HCT116 (cell line): ENCODE measurements at regions not wholly inside any gene's neighbourhood (a gene's known extent, or its start where the extent isn't known, plus 50 kb on each side); places are given as distances from the start of the nearest gene placed in this dataset.

Experiments
- ATAC-seq: fragments of 200-7000 bp; cut with Tn5 transposase; 2 replicates; pipeline ENCODE4 v1.9.1; 2020; ENCODE audit warnings: mild to moderate bottlenecking, moderate library complexity
- BruUV-seq: library from RNA; stranded (reverse); fragments of 400-500 nt; replicated peaks from 2 replicates; lab custom pipeline; 2021; lab: Mats Ljungman, UMichigan
- CTCF ChIA-PET: fragments of 300-600 bp; sonication (Branson Sonifier 250); formaldehyde crosslinking; loops from one replicate; lab custom pipeline; 2021; ENCODE audit warnings: antibody characterized with exemption; lab: Charles Lee
- POLR2A ChIA-PET: fragments of 300-600, 350-600 bp; sonication (Branson Sonifier 250); formaldehyde crosslinking; loops from one replicate; lab custom pipeline; 2021; ENCODE audit warnings: antibody characterized with exemption; lab: Charles Lee
- RAD21 ChIA-PET, 2 experiments: fragments of 300-600 bp; sonication (Branson Sonifier 250); formaldehyde crosslinking; loops; one replicate each; lab custom pipeline; 2023; ENCODE audit warnings: low total read pairs in 2 of 2; ENCODE audit not compliant: uncharacterized antibody in 2 of 2, unreplicated experiment in 2 of 2, low non-redundant PET in 1 of 2; lab: Charles Lee
- DNase-seq: peaks from one replicate; pipeline ENCODE4 v3.0.0-alpha.2; 2010; ENCODE audit warnings: low read depth, low spot score
- H2AFZ ChIP-seq: fragments of 200-600 bp; shearing (Covaris generic), sonication (generic); 2 replicates; pipeline ENCODE4 v1.6.1; 2017; ENCODE audit warnings: low read depth, mixed run types, mixed read lengths, antibody characterized with exemption, low read length; ENCODE audit not compliant: poor library complexity, severe bottlenecking
- H3K27ac ChIP-seq: 2 replicates; pipeline ENCODE4 v1.5.1; 2012; ENCODE audit warnings: low read depth, low read length
- H3K27me3 ChIP-seq: fragments of 200-600 bp; sonication (generic); 2 replicates; pipeline ENCODE4 v1.6.1; 2016; ENCODE audit warnings: mixed run types, low read length, mixed read lengths; ENCODE audit not compliant: insufficient read depth
- H3K36me3 ChIP-seq, 2 experiments: fragments of 200-500 bp in 1 of 2; fragments of 200-600 bp in 1 of 2; sonication (Bioruptor generic) in 1 of 2; sonication (generic) in 1 of 2; 2 replicates each; pipeline versions ENCODE4 v1.5.1 to v1.6.1; 2014 to 2016; ENCODE audit warnings: low read length in 2 of 2, inconsistent platforms in 1 of 2, mixed read lengths in 1 of 2, mixed run types in 1 of 2; ENCODE audit not compliant: insufficient read depth in 2 of 2, control insufficient read depth in 1 of 2
- H3K4me1 ChIP-seq, 2 experiments: fragments of 200-600 bp in 1 of 2; sonication (generic) in 1 of 2; 2 replicates each; pipeline versions ENCODE4 v1.5.1 to v1.6.1; 2012 to 2017; ENCODE audit warnings: low read length in 2 of 2, inconsistent platforms in 1 of 2, mild to moderate bottlenecking in 1 of 2, mixed read lengths in 1 of 2, mixed run types in 1 of 2, moderate library complexity in 1 of 2; ENCODE audit not compliant: insufficient read depth in 2 of 2, control insufficient read depth in 1 of 2
- H3K4me2 ChIP-seq: fragments of 200-600 bp; sonication (generic); 2 replicates; pipeline ENCODE4 v1.6.1; 2017; ENCODE audit warnings: mixed run types, low read length, mixed read lengths
- H3K4me3 ChIP-seq, 2 experiments: fragments of 200-600 bp in 1 of 2; sonication (generic) in 1 of 2; replicated peaks in 1 of 2; 2 replicates each; pipeline ENCODE4 v1.5.1; 2011 to 2016; ENCODE audit warnings: low read length in 2 of 2, control low read depth in 1 of 2, low read depth in 1 of 2, mild to moderate bottlenecking in 1 of 2, mixed read lengths in 1 of 2, mixed run types in 1 of 2
- H3K79me2 ChIP-seq: fragments of 200-600 bp; sonication (generic); 2 replicates; pipeline ENCODE4 v1.6.1; 2017; ENCODE audit warnings: mild to moderate bottlenecking, mixed run types, low read length, moderate library complexity, mixed read lengths; ENCODE audit not compliant: insufficient read depth
- H3K9ac ChIP-seq: fragments of 200-600 bp; sonication (generic); 2 replicates; pipeline ENCODE4 v1.6.1; 2016; ENCODE audit warnings: low read length, mixed read lengths
- H3K9me2 ChIP-seq: fragments of 200-600 bp; sonication (generic), shearing (Covaris generic); 2 replicates; pipeline ENCODE4 v1.6.1; 2017; ENCODE audit warnings: mixed run types, mild to moderate bottlenecking, moderate library complexity; ENCODE audit not compliant: insufficient read depth
- H3K9me3 ChIP-seq, 2 experiments: fragments of 200-500 bp in 1 of 2; fragments of 200-600 bp in 1 of 2; sonication (Bioruptor generic) in 1 of 2; sonication (generic) in 1 of 2; 2 replicates each; pipeline ENCODE4 v1.6.1; 2014 to 2017; ENCODE audit warnings: low read length in 2 of 2, mixed read lengths in 2 of 2, inconsistent platforms in 1 of 2, low read depth in 1 of 2, mild to moderate bottlenecking in 1 of 2, mixed run types in 1 of 2, moderate library complexity in 1 of 2; ENCODE audit not compliant: control insufficient read depth in 1 of 2, insufficient read depth in 1 of 2
- H4K20me1 ChIP-seq: fragments of 200-600 bp; sonication (generic), shearing (Covaris generic); 2 replicates; pipeline ENCODE4 v1.6.1; 2017; ENCODE audit warnings: mixed run types, mild to moderate bottlenecking, moderate library complexity; ENCODE audit not compliant: insufficient read depth
- CBX3 ChIP-seq: IDR thresholded peaks from 2 replicates; pipeline ENCODE4 v1.6.1; 2012; ENCODE audit warnings: low read depth
- CEBPB ChIP-seq: IDR thresholded peaks from 2 replicates; pipeline ENCODE4 v1.6.1; 2012; ENCODE audit warnings: low read depth
- EGR1 ChIP-seq: IDR thresholded peaks from 2 replicates; pipeline ENCODE4 v1.6.1; 2012; ENCODE audit warnings: low read depth
- ELF1 ChIP-seq: IDR thresholded peaks from 2 replicates; pipeline ENCODE4 v1.6.1; 2012; ENCODE audit warnings: low read depth, borderline replicate concordance
- EZH2 ChIP-seq: fragments of 200-600 bp; sonication (generic); IDR thresholded peaks from 2 replicates; pipeline ENCODE4 v1.6.1; 2017; ENCODE audit warnings: antibody characterized with exemption, mixed run types
- FOSL1 ChIP-seq: IDR thresholded peaks from 2 replicates; pipeline ENCODE4 v1.6.1; 2012; ENCODE audit warnings: low read depth
- JUND ChIP-seq: IDR thresholded peaks from 2 replicates; pipeline ENCODE4 v1.6.1; 2012
- MAX ChIP-seq: IDR thresholded peaks from 2 replicates; pipeline ENCODE4 v1.6.1; 2012
- POLR2A ChIP-seq: IDR thresholded peaks from 2 replicates; pipeline ENCODE4 v1.7.0; 2011; ENCODE audit warnings: borderline replicate concordance; ENCODE audit not compliant: insufficient read depth, insufficient read length; ENCODE audit errors: extremely low read depth
- POLR2AphosphoS5 ChIP-seq: IDR thresholded peaks from 2 replicates; pipeline ENCODE4 v1.6.1; 2011; ENCODE audit warnings: mild to moderate bottlenecking, low read depth, low read length, moderate library complexity
- RAD21 ChIP-seq: IDR thresholded peaks from 2 replicates; pipeline ENCODE4 v1.6.1; 2012; ENCODE audit warnings: low read depth, mild to moderate bottlenecking
- SIN3A ChIP-seq: IDR thresholded peaks from 2 replicates; pipeline ENCODE4 v1.6.1; 2012; ENCODE audit warnings: low read depth
- SP1 ChIP-seq: IDR thresholded peaks from 2 replicates; pipeline ENCODE4 v1.6.1; 2012; ENCODE audit warnings: low read depth
- SRF ChIP-seq: IDR thresholded peaks from 2 replicates; pipeline ENCODE4 v1.6.1; 2012; ENCODE audit warnings: low read depth
- TCF7L2 ChIP-seq: IDR thresholded peaks from 2 replicates; pipeline ENCODE4 v1.7.0; 2011; ENCODE audit warnings: borderline replicate concordance, inconsistent platforms; ENCODE audit not compliant: insufficient read depth, insufficient read length; ENCODE audit errors: extremely low read depth
- YY1 ChIP-seq: IDR thresholded peaks from 2 replicates; pipeline ENCODE4 v1.6.1; 2011; ENCODE audit warnings: low read length, low read depth, moderate library complexity, mild to moderate bottlenecking; ENCODE audit not compliant: insufficient replicate concordance; ENCODE audit errors: extremely low read depth
- ZFX ChIP-seq: fragments of 450-650 bp; IDR thresholded peaks from 2 replicates; pipeline ENCODE4 v1.6.1; 2017
- intact Hi-C: fragments of 100-400 bp; cut with micrococcal nuclease; formaldehyde crosslinking; loops from 2 replicates; pipeline ENCODE4 v1.10.0; 2022
- TF ChIP-seq, protein P1 (sequence below): IDR thresholded peaks from 2 replicates; pipeline ENCODE4 v1.6.1; 2012
- TF ChIP-seq, protein P2 (sequence below): IDR thresholded peaks from 2 replicates; pipeline ENCODE4 v1.6.1; 2012; ENCODE audit warnings: low read depth

GRCh38 chr10:55146032-55146431 is 345.0 kb upstream of the PCDH15 start:
- Histone ChIP-seq H3K9me2 (no peaks in the 10 kb centered on the region), H3K79me2 (no peaks in the 10 kb centered on the region), H3K36me3 (no peaks in the 10 kb centered on the region), H3K9me3 (peaks cover 0 to 14% of the 10 kb centered on the region in 2 experiments; a peak in 2 of 4 replicates), H3K4me2 (no peak overlapping the region), H3K9ac (no peak overlapping the region), H3K4me3 (no peak overlapping the region), H4K20me1 (no peaks in the 10 kb centered on the region), H3K27me3 (no peaks in the 10 kb centered on the region)
- no TSS peak for BruUV-seq
- intact Hi-C loops, result no loop called here
- TF ChIP-seq POLR2A (no peak), ZFX (no peak), EZH2 (no peak), MAX (no peak), ELF1 (no peak), JUND (no peak), SP1 (no peak), CBX3 (no peak), SRF (no peak), YY1 (no peak)
- TF ChIP-seq, all 23 proteins: peak for 0
- ATAC-seq (no peak), DNase-seq (no peak)
- H3K27ac ChIP-seq, result no peak overlapping the region
- ChIA-PET POLR2A (no interaction called here), CTCF (no interaction called here), RAD21 (no interaction called here)
- no peak overlapping the region for H2AFZ ChIP-seq
- H3K4me1 ChIP-seq, result no peaks in the 10 kb centered on the region

- no peak overlapping the region for H2AFZ ChIP-seq
- no peaks in the 10 kb centered on the region for H3K36me3 ChIP-seq
- no peaks in the 10 kb centered on the region for H3K79me2 ChIP-seq
- no peak overlapping the region for H3K4me3 ChIP-seq
- H3K27me3 ChIP-seq, result no peaks in the 10 kb centered on the region
- H3K9me2 ChIP-seq, result no peaks in the 10 kb centered on the region
- intact Hi-C loops, result no loop called here
- POLR2A ChIA-PET, result no interaction called here
- no peak overlapping the region for H3K4me2 ChIP-seq
- H3K4me1 ChIP-seq, result no peaks in the 10 kb centered on the region
- peaks cover 0 to 14% of the 10 kb centered on the region in 2 experiments; a peak in 2 of 4 replicates for H3K9me3 ChIP-seq
- H4K20me1 ChIP-seq, result no peaks in the 10 kb centered on the region
- CTCF ChIA-PET, result no interaction called here
- no peak overlapping the region for H3K9ac ChIP-seq
- RAD21 ChIA-PET, result no interaction called here
- no peak overlapping the region for H3K27ac ChIP-seq
- DNase-seq, result no peak
- ATAC-seq, result no peak
- no TSS peak for BruUV-seq
- TF ChIP-seq YY1 (no peak), TCF7L2 (no peak), CEBPB (no peak), ELF1 (no peak), EGR1 (no peak), FOSL1 (no peak), SIN3A (no peak), POLR2AphosphoS5 (no peak), SRF (no peak), RAD21 (no peak), EZH2 (no peak), MAX (no peak), POLR2A (no peak), CBX3 (no peak), JUND (no peak), ZFX (no peak)
- TF ChIP-seq, protein P1, sequence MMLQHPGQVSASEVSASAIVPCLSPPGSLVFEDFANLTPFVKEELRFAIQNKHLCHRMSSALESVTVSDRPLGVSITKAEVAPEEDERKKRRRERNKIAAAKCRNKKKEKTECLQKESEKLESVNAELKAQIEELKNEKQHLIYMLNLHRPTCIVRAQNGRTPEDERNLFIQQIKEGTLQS, result no peak
- TF ChIP-seq, protein P2, sequence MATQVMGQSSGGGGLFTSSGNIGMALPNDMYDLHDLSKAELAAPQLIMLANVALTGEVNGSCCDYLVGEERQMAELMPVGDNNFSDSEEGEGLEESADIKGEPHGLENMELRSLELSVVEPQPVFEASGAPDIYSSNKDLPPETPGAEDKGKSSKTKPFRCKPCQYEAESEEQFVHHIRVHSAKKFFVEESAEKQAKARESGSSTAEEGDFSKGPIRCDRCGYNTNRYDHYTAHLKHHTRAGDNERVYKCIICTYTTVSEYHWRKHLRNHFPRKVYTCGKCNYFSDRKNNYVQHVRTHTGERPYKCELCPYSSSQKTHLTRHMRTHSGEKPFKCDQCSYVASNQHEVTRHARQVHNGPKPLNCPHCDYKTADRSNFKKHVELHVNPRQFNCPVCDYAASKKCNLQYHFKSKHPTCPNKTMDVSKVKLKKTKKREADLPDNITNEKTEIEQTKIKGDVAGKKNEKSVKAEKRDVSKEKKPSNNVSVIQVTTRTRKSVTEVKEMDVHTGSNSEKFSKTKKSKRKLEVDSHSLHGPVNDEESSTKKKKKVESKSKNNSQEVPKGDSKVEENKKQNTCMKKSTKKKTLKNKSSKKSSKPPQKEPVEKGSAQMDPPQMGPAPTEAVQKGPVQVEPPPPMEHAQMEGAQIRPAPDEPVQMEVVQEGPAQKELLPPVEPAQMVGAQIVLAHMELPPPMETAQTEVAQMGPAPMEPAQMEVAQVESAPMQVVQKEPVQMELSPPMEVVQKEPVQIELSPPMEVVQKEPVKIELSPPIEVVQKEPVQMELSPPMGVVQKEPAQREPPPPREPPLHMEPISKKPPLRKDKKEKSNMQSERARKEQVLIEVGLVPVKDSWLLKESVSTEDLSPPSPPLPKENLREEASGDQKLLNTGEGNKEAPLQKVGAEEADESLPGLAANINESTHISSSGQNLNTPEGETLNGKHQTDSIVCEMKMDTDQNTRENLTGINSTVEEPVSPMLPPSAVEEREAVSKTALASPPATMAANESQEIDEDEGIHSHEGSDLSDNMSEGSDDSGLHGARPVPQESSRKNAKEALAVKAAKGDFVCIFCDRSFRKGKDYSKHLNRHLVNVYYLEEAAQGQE, result no peak
Observed at GRCh38 chr10:55144001-55144400, 343.0 kb upstream of the PCDH15 start.
